GM18867 (cell line): ENCODE measurements at regions not wholly inside any gene's neighbourhood (a gene's known extent, or its start where the extent isn't known, plus 50 kb on each side); places are given as distances from the start of the nearest gene placed in this dataset.

ENCODE experiments used
- ATAC-seq: cut with Tn5 transposase; IDR thresholded peaks from one replicate; pipeline ENCODE4 v1.9.1; 2021; ENCODE audit warnings: mild to moderate bottlenecking, moderate library complexity; ENCODE audit not compliant: unreplicated experiment

GRCh38 chr11:40062616-40063015, 1396.8 kb downstream of the LRRC4C start:
- no peak for ATAC-seq

GRCh38 chr11:40061221-40061620, 1398.2 kb downstream of the LRRC4C start:
- ATAC-seq, result no peak

DNA sequence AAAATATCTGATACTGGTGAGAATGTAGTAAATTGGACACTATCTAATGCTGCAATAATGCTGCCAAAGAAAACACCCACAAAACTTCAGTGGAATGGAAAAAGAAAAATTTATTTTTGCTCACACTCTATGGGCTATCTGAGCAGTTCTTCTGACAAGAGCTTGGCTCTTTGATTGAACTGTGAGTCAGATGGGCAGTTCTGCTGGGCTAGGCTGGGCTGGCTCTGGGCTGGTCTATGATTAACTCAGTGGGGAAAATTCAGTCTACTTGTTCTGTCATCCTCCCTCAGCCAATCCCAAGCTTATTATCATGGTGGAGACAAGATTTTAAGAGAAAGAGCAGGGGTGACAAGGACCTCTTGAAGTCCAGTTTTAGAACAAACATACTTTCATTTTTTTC, 1404.8 kb downstream of the LRRC4C start:
- no peak for ATAC-seq

- no peak for ATAC-seq
Measured at GRCh38 chr11:40045312-40045711, 1414.1 kb downstream of the LRRC4C start.

DNA sequence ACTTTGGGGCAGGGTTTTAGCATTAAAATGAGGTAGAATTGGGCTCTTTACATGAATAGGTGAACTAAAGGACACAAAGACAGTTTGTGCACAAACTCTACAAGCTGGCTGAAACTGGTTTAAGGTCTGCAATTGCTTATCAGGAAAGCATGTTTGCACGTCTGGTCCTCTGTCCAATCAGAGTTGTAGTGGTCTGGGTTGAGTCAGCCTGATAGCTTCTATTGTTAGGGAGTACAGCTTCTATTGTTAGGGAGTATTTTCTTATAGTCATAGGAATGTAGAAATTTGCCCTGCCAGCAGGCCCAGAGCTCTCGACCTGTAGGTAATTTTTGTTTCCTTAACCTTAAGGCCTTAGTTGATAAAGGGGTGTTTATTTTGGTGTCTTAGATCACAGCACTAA, 1422.4 kb downstream of the LRRC4C start:
- no peak for ATAC-seq

- no peak for ATAC-seq
Measured at GRCh38 chr11:40032331-40032730, 1427.1 kb downstream of the LRRC4C start.

DNA sequence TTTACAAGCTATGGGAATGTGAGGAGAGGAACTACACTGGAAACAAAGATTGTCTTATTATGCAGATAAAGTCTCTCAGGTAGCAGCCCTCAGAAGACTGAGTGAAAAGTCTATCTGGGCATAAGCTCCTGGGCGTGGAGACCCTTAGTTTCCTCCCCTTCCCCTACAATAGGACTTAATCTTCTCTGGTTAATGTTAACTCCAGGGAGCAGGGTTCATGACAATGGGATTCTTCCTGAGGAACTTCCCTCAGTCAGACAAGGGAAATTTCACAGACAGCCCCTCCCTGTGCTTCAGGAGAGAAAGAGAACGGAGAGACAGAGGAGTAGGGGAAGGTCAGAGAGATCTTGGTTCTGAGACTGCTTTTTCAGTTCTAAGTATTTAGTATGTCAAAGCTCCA, 1428.6 kb downstream of the LRRC4C start:
- no peak for ATAC-seq

DNA sequence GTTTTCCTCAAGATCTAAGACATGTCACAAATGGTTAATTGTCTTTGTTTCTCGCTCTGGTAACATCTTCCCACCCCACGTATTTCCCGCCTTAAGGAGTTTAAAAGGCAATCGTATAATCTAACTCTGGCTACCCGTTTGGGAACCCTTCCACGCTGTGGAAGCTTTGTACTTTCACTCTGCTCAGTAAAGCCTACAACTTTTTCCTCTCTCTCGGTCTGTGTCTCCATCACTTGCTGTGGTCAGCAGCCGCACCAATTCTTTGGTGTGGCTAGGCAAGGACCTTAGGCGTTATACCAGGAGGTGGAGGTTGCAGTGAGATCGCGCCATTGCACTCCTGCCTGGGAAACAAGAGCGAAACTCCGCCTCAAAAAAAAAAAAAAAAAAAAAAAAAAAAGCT, 1430.1 kb downstream of the LRRC4C start:
- no peak for ATAC-seq

- ATAC-seq, result peak; percentile 99
Measured at GRCh38 chr11:40027720-40028119, 1431.7 kb downstream of the LRRC4C start.

- no peak for ATAC-seq
Measured at GRCh38 chr11:40023724-40024123, 1435.7 kb downstream of the LRRC4C start.

- ATAC-seq, result no peak
Measured at GRCh38 chr11:40010011-40010410, 1449.4 kb downstream of the LRRC4C start.

DNA sequence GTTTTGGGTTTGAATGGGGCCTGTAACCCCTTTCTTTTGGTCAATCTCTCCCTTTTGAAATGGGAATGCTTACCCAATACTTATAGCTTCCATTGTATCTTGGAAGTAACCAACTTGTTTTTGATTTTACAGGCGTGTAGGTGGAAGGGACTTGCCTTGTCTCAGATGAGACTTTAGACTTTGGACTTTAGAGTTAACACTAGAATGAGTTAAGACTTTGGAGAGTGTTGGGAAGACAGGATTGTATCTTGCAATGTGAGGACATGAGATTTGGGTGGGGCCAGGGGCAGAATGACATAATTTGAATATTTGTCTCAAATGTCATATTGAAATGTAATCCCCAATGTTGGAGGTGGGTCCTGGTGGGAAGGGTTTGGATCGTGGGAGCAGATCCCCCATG, 1466.9 kb downstream of the LRRC4C start:
- no peak for ATAC-seq

- ATAC-seq, result no peak
Measured at GRCh38 chr11:39990421-39990831, 1469.0 kb downstream of the LRRC4C start.

- ATAC-seq, result no peak
Measured at GRCh38 chr11:39975091-39975490, 1484.4 kb downstream of the LRRC4C start.

DNA sequence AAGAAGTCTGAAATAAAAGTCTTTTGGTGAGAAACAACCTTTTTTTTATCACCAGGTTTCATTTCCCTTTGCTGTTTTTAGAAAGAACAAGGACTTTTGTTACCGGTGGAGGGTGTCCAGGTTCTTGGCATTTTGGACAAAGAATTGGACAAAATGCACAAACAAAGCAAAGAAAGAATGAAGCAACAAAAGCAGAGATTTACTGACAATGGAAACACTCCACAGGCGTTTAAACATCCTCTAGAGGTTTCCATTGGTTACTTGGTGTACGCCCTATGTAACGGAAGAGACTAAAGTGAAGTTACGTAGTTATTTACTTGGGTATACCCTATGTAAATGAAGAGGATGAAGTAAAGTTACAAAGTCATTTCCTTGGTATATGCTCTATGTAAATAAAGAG, 1487.0 kb downstream of the LRRC4C start:
- no peak for ATAC-seq

DNA sequence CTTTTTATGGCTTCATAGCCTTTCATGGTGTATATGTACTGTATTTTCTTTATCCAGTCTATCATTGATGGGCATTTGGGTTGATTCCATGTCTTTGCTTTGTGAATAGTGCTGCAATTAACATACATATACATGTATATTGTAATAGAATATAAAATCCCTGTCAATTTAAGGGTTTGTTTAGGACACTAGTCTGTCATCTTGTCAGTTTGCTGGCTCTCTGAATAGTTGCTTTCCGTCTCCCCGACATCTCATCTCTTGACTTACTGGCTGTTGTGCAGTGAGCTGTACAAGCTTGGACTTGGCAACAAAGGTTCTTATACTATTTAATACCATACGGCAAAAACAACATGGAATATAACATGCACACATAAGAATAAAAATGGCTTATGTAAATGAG, 1487.5 kb downstream of the LRRC4C start:
- no peak for ATAC-seq

- no peak for ATAC-seq
Measured at GRCh38 chr11:39968071-39968470, 1491.4 kb downstream of the LRRC4C start.

DNA sequence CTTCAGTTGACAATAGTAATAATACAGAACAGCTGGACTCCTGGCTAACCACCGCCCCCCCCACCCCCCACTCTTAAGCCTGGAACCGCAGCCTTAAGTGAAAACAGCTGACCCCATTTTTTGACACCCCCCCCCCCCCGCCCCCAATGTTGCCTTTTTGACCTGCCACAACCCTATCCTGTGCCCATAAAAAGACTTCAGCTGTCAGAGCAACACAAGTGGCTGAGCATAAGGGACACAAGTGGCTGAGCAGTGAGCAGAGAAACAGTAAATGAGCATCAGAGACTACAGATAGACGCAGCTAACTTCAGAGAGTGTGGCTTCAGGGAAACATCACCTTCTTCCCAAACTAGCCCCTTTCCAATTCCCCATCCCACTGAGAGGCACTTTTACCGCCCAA, 1493.8 kb downstream of the LRRC4C start:
- ATAC-seq, result no peak

- ATAC-seq, result no peak
Measured at GRCh38 chr11:39960206-39960605, 1499.2 kb downstream of the LRRC4C start.

DNA sequence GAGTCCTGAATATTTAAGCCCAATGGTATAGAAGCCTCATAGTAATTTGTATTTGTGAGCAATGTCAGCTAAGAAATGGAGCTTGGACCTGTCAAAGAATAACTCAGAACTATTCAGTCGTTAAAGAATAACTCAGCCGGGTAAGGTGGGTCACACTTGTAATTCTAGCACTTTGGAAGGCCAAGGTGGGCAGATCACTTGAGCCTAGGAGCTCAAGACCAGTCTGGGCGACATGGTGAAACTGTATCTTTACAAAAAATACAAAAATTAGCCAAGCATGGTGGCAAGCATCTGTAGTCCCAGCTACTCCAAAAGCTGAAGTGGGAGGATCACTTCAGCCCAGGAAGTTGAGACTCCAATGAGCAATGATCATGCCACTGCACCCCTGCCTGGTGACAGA, 1526.5 kb downstream of the LRRC4C start:
- no peak for ATAC-seq

- ATAC-seq, result no peak
Measured at GRCh38 chr11:39917256-39917655, 1542.2 kb downstream of the LRRC4C start.

GRCh38 chr11:39910087-39910486, 1549.4 kb downstream of the LRRC4C start:
- ATAC-seq, result no peak

DNA sequence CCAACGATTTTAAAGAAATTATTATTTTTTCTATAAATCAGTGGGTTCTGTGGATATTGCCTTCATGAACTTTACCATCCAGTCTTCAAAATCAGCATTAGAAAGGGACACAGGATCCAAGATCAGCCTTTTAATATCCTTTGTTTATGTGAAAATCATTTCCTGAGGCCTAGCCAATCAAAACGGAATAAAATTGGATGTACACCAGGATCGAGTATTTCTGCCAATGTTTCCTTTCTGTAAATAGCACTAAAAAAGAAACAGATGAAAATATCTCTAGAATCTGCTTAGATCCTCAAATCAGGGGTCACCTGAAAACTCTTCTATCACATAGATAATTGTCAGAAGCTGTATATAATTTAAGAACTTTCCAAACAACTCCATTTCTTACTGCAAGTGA, 1598.5 kb downstream of the LRRC4C start:
- ATAC-seq, result no peak

DNA sequence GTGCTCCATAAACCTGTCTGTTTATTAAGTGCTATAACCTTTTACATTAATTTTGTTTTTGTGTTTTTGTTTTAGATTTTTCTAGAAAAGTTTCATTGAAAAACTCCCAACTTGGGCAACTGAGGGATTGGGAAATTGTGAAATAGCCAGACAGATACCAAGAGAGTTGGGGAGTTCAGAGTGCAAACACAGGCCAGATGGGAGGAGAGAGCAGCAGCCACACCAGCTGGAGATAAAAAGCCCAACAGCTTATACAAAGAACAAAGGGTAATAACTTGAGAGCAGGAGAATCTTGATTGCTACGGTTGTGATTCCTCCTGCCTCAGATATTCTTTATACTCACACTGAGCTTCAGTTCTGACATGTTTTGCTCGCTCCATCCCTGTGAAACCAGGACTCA, 1642.2 kb downstream of the LRRC4C start:
- no peak for ATAC-seq
